Activated T-cell treated with anti-CD3 and anti-CD28 coated beads, Interleukin-2, amount 50 U/mL, for 4 hours (primary cell): ENCODE measurements at regions not wholly inside any gene's neighbourhood (a gene's known extent, or its start where the extent isn't known, plus 50 kb on each side); places are given as distances from the start of the nearest gene placed in this dataset.

Experiments used
- ATAC-seq, 2 donors: fragments of 200-7000 bp; cut with Tn5 transposase; one replicate each; pipeline ENCODE4 v1.10.0; 2021
- DNase-seq: peaks from one replicate; pipeline ENCODE4 v3.0.0-alpha.2; 2020
- H3K27me3 Mint-ChIP-seq: one replicate; pipeline ENCODE4 v1.8.0; 2021; ENCODE audit warnings: low read depth, mixed read lengths
- H3K36me3 Mint-ChIP-seq: one replicate; pipeline ENCODE4 v1.8.0; 2022; ENCODE audit warnings: mixed read lengths; ENCODE audit not compliant: insufficient read depth
- H3K4me1 Mint-ChIP-seq: one replicate; pipeline ENCODE4 v1.8.0; 2021; ENCODE audit warnings: low read depth, mixed read lengths
- H3K4me3 Mint-ChIP-seq: one replicate; pipeline ENCODE4 v1.8.0; 2021; ENCODE audit warnings: mild to moderate bottlenecking, moderate library complexity, mixed read lengths
- H3K9me3 Mint-ChIP-seq: one replicate; pipeline ENCODE4 v1.8.0; 2021; ENCODE audit warnings: mixed read lengths

DNA sequence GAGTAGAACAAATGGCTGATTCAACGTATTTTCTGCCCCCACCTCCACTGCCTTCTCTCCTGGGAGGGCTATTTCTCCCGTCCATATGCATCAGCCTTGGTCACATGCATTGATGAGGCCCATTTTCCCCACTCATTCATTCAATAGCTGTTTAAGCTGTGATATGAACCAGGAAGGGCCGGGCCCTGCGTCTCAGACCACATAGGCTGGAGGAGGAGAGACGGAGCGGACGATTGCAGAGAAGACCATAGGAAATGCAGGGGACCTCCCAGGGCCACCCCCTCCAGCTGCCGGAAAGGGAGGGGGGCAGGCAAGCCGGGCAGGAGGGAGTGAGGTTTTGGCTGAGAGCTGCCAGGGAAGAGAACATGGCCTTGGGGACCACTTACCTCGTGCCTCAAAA is 104.4 kb upstream of the TMEM132D start:
- DNase-seq (no peak), ATAC-seq (no peak)
- no peaks in the 10 kb centered on the region for H3K27me3 Mint-ChIP-seq
- no peaks in the 10 kb centered on the region for H3K36me3 Mint-ChIP-seq
- H3K9me3 Mint-ChIP-seq = no peaks in the 10 kb centered on the region
- no peaks in the 10 kb centered on the region for H3K4me1 Mint-ChIP-seq
- no peak overlapping the region for H3K4me3 Mint-ChIP-seq

DNA sequence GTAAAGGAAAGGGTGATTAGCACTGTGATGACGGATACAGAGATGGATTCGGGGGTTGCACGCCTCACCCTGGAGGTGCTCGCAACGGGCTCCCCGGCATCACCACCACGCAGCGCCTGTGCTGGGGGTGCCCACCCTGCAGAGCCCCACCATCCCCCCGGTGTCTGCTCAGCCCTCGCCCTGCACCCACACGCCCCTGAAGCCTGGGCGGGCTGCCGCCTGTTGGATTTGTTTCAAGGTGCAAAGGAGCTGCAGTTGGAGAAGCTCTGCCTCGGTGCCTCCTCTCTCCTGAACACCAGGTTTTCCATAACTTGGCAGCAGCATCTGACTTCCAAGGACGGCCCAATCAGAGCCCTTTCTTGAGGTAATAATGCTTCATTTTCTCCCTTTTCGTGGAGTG is 106.1 kb upstream of the TMEM132D start:
- DNase-seq (no peak), ATAC-seq (no peak)
- Mint-ChIP-seq H3K27me3 (no peaks in the 10 kb centered on the region), H3K4me3 (no peak overlapping the region), H3K9me3 (no peaks in the 10 kb centered on the region), H3K4me1 (no peaks in the 10 kb centered on the region), H3K36me3 (no peaks in the 10 kb centered on the region)

DNA sequence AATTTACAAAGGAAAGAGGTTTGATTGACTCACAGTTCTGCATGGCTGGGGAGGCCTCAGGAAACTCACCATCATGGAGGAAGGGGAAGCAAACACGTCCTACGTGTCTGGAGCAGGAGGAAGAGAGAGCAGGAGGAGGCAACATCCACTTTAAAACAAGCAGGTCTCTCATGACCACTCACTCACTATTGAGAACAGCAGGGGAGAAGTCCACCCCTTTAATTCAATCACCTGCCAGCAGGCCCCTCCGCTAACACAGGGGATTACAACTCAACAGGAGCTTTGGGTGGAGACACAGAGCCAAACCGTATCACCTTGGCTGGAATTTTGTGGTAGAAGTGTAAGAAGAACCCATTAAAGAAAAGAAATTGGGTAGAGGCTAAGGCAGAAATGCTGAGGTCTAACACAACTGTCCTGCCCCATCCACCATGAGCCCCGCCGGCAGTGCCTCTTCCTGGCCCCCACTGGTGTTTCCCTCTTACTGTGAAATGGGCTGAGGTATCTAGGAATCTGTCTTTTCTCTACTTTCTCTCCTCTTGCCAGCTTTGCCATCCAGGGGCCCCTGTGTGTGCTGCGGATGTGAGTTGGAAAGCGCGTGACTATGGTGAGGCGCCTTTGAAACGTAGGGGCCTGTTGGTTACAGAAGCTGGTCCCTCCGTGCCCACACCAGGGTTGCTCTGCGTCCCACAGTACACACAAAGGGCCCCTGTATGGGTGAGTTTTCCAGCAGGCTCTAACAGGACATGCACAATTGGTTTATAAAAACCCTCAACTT is 108.0 kb upstream of the TMEM132D start:
- H3K4me1 Mint-ChIP-seq = no peaks in the 10 kb centered on the region
- ATAC-seq = no peak
- no peak overlapping the region for H3K4me3 Mint-ChIP-seq
- no peaks in the 10 kb centered on the region for H3K9me3 Mint-ChIP-seq
- H3K27me3 Mint-ChIP-seq = peaks cover 9% of the 10 kb centered on the region
- no peak for DNase-seq
- no peaks in the 10 kb centered on the region for H3K36me3 Mint-ChIP-seq

DNA sequence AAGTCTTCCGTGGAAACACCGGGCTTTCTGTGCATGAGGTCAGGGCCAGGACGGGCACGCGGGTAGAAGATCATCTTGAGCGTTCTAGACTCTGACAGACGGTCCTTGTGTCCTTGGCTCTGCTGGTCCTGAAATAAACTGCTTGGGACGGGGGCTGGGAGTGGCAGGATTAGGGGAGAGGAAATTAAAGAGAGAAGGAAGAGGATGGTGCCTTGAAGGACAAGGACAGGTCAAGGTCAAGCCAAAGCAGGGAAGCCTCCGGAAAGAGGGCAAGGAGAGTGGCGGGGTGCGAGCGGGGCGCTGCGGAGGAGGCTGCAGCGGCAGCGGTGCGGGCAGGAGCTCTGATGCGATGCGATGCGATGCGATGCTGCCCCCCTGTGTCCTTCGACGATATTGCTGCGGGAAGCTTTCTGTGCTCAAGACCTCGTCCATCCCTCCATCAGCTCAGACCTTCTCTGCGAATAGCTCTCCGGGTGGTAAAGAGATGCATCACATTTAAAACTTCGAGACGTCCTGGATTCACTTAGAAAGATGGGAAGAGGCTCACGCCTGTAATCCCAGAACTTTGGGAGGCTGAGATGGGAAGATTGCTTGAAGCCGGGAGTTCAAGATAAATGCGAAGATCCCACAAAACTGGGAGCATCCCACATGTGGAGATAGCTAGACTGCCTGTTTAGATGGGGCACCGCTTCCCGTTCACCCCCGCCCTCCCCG is 110.1 kb upstream of the TMEM132D start:
- ATAC-seq = peak; percentile 61 to 69
- no peak for DNase-seq
- no peaks in the 10 kb centered on the region for H3K36me3 Mint-ChIP-seq
- H3K4me1 Mint-ChIP-seq = no peaks in the 10 kb centered on the region
- no peaks in the 10 kb centered on the region for H3K9me3 Mint-ChIP-seq
- no peak overlapping the region for H3K4me3 Mint-ChIP-seq
- peaks cover 10% of the 10 kb centered on the region for H3K27me3 Mint-ChIP-seq

DNA sequence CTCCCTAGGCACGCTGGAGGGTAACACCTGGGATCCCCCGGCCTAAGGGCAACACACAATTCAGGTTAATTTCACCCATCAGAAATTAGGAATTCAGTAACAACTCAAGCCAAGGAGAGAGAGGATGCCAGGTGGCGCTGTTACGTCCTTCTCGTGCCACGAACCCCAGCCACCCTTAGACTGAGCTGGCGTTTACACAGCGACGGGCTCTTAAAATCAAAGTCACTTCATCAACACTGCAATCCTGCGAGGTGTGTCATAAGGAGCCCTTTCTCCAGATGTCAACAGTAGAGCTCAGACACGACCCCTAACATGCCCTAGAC is 110.6 kb upstream of the TMEM132D start:
- no peaks in the 10 kb centered on the region for H3K9me3 Mint-ChIP-seq
- DNase-seq (no peak), ATAC-seq (no peak)
- peaks cover 10% of the 10 kb centered on the region for H3K27me3 Mint-ChIP-seq
- no peaks in the 10 kb centered on the region for H3K4me1 Mint-ChIP-seq
- H3K4me3 Mint-ChIP-seq = no peak overlapping the region
- no peaks in the 10 kb centered on the region for H3K36me3 Mint-ChIP-seq

DNA sequence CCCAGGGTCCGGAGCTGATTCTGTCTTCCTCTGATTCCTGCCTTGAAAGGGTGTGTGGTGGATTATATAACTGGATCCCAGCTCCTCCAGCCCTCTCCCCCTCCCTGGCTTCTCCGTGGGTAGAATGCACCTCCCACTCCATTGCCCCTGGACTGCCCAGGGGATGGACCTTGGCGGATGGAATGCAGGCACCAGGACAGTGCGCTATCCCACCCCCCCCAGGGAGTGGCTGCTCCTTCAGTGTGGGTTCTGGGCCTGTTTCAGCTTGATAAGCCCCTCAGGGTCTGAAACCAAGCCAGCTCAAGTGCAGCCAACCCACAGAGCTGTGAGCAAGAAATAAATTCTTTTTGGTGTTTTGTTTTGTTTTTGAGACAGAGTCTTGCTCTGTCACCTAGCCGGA is 112.4 kb upstream of the TMEM132D start:
- peaks cover 10% of the 10 kb centered on the region for H3K27me3 Mint-ChIP-seq
- H3K4me3 Mint-ChIP-seq = no peak overlapping the region
- no peaks in the 10 kb centered on the region for H3K36me3 Mint-ChIP-seq
- DNase-seq (no peak), ATAC-seq (no peak)
- H3K9me3 Mint-ChIP-seq = no peaks in the 10 kb centered on the region
- no peaks in the 10 kb centered on the region for H3K4me1 Mint-ChIP-seq

DNA sequence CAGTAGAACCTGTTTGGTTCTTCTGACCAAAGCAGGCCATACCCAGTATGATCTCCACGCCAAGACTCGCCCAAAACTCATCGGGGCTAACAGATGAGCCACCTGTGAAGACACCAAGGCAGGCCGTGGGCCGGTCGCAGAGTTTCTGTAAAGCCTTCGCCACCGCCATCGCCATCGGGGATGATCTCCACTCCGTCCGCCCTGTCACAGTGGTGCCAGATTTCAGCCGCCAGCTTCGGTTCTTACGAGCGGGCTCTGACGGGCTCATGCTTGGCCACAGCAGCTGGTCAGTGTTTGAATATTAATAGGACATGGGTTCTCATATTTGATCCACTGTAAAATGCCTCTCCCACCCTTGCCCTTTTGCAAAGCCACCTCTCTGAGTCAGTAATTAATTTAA is 113.2 kb upstream of the TMEM132D start:
- Mint-ChIP-seq H3K4me1 (no peaks in the 10 kb centered on the region), H3K9me3 (no peaks in the 10 kb centered on the region), H3K4me3 (no peak overlapping the region), H3K27me3 (peaks cover 10% of the 10 kb centered on the region), H3K36me3 (no peaks in the 10 kb centered on the region)
- DNase-seq = no peak
- no peak for ATAC-seq

DNA sequence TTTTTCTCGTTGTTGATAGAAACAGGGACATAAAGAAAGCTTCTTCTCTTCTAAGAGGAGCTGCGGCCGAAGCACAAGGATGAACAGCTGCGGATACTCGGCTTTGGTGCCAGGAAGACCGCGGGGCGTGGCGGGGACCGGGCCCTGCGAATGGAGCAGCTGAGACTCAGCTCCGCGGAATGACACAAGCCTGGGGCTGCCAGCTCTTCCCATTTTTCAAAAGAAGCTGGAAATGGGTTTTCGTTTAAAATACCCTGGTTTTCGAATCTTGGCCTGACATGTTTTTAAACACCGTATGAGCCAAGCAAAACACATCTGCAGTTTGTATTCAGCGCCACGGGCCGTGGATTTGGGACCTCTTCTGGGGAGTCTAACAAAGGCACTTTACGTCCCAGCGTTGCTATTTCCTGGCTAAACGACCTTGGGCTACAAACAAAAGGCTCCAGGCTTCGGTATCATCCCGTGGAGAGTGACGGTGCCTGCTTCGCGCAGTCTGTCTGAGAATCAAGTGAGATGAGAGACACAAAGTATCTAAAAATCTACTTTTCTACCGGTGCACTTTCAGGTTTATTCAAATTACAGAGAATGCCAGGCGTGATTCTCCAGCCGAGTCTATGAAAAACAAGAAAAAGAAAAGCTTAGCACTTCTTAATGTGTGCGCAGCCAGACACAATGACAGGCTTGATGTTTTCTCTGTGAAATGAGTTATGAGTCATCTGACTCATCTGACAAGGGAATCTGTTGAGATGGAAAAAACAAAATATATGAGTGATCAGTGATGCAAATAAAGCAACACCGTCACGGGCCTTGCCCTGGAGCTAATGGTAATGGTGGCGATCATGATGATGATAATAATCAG is 114.0 kb upstream of the TMEM132D start:
- Mint-ChIP-seq H3K27me3 (peaks cover 10% of the 10 kb centered on the region), H3K9me3 (no peaks in the 10 kb centered on the region), H3K4me3 (no peak overlapping the region), H3K4me1 (no peaks in the 10 kb centered on the region), H3K36me3 (no peaks in the 10 kb centered on the region)
- ATAC-seq = no peak
- DNase-seq = no peak

DNA sequence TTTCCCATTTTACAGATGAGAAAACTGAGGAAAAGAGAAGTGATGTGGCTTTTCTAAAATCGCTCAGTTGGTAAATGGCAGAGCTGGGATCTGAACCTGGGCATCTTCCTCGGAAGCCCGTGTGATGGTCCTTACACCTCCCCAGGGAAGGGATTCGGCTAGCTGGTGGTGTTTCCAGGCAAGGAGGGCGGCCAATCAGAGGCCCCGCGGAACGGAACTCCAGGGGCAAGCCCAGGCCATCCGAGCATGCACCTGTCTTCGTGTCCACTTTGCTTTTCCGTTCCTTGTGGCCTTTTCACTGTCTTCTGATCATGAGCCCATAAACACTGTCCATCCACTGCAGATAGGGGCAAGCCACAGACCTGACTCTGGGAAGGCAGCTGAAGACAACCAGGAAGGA is 114.8 kb upstream of the TMEM132D start:
- Mint-ChIP-seq H3K27me3 (peaks cover 13% of the 10 kb centered on the region), H3K4me1 (no peaks in the 10 kb centered on the region), H3K9me3 (no peaks in the 10 kb centered on the region), H3K4me3 (no peak overlapping the region), H3K36me3 (no peaks in the 10 kb centered on the region)
- no peak for DNase-seq
- ATAC-seq = no peak

DNA sequence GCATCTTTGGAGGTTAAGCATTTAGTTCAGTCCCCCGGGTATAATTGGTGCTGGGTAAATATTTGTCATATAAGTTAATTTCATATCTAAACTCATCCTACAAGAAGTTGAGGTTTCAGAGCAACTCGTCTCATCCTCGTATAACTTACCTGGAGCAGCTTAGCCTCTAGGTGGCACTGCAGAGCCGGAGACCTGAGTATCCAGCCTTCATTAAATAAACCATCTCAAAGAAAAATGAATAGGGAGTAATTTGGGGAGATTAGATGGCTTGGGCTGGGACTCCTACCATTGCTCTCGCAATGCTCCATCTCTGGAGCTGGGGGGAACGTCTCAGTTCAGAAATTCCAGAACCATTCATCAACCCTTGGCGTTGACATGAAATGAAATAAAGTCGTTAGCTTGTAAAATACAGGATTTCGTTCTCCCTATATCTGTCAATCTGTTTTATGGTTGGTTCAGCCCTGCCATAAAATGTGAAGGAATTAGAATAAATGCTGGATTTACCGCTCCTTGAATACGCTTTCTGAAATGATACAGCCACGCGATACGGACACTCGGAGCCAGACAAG is 122.9 kb upstream of the TMEM132D start:
- DNase-seq (no peak), ATAC-seq (no peak)
- Mint-ChIP-seq H3K4me1 (no peaks in the 10 kb centered on the region), H3K4me3 (no peak overlapping the region), H3K9me3 (no peaks in the 10 kb centered on the region), H3K27me3 (peaks cover 14% of the 10 kb centered on the region), H3K36me3 (no peaks in the 10 kb centered on the region)

DNA sequence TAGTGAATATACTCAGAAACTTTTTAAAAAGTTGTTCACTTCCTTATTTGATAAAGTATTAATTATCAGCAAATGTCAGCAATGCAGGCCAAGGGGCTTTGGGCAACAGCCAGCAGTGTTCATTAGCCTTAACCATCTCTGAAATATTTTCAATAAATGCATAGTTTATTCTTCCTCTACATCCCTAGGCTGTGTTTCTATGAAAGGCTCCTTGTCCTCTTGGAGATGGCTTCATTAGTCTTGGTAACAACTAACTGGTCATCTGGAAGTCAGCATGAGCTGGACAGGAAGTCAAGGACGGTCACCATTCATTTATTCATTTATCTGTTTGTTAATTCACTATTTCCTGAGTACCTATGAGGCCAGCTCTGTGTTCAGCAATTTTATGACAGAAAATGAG is 124.0 kb upstream of the TMEM132D start:
- Mint-ChIP-seq H3K4me1 (no peaks in the 10 kb centered on the region), H3K36me3 (no peaks in the 10 kb centered on the region), H3K27me3 (peaks cover 18% of the 10 kb centered on the region), H3K9me3 (no peaks in the 10 kb centered on the region), H3K4me3 (no peak overlapping the region)
- DNase-seq = no peak
- ATAC-seq = no peak

DNA sequence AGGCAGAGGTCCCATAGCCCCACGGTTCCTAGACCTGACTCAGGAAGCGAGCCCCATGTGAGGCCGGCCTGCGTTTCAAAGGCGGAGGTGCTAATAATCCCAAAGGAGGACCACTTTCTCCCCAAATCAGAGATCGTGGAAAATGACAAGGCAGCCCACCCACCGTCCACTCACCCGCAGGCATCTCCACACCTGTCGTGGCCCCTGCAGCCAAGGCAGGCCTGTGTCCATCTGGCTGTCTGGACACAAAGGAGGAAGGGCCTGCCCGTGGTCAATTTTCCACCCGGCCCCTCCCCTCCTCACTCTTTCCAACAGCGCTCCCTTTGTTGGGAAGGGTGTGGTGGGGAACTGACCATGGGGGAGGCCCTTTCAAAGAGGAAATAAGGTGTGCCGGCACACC is 125.3 kb upstream of the TMEM132D start:
- H3K4me3 Mint-ChIP-seq = no peak overlapping the region
- H3K27me3 Mint-ChIP-seq = peaks cover 20% of the 10 kb centered on the region
- no peaks in the 10 kb centered on the region for H3K36me3 Mint-ChIP-seq
- no peak for ATAC-seq
- no peaks in the 10 kb centered on the region for H3K4me1 Mint-ChIP-seq
- DNase-seq = no peak
- no peaks in the 10 kb centered on the region for H3K9me3 Mint-ChIP-seq

DNA sequence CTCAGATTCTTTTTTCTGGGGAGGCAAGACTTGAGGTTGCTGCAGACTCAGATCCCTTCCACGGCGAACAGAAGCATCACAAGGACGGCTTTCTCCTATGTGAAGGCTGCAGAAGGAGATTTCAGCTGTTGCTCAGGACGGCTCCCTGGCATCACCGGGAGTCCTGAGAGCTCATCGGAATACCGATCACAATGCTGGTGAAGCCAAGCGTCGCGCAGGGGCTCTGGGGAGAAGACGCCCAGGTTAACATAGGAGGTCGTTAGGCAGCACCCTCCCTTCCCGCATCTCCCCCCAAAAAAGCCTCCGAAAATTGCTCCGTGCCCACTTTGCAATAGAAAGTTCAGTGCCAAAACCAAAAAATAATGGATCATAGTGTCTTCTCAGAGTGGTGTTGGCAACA is 127.2 kb upstream of the TMEM132D start:
- peaks cover 30% of the 10 kb centered on the region for H3K27me3 Mint-ChIP-seq
- H3K36me3 Mint-ChIP-seq = no peaks in the 10 kb centered on the region
- H3K4me1 Mint-ChIP-seq = no peaks in the 10 kb centered on the region
- no peak overlapping the region for H3K4me3 Mint-ChIP-seq
- no peaks in the 10 kb centered on the region for H3K9me3 Mint-ChIP-seq
- no peak for ATAC-seq
- no peak for DNase-seq

DNA sequence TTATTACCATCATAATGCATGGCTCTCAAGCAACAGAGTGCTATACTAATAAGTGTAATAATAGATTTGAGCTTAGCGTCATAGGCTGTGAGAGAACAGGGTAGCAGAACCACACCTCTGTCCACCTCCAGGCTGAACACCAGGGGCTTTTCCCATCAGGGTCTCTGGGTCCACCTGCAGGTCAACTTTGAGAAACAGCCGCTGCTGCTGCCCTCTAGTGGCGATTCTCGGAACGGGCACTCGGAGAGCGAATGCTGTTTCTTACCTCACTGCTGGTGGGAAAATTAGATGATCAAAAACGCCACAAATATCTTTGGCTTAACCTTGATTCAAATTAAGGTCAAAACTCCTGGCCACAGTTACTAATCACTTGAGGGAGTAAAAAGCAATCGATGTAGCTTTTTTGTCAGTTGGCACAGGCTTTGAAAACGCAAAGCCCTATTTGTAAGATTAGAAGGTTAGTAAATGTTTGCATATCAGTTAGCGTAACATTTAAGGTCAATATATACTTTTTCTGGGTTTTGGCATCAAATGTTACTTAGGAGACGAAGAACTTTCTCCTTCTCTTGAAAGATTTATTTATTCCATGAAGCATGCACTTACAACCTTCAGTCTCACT is 127.9 kb upstream of the TMEM132D start:
- ATAC-seq (peak in 1 of 2 donors; percentile 63), DNase-seq (peak; percentile 54)
- Mint-ChIP-seq H3K4me3 (no peak overlapping the region), H3K4me1 (no peaks in the 10 kb centered on the region), H3K27me3 (peaks cover 30% of the 10 kb centered on the region), H3K9me3 (no peaks in the 10 kb centered on the region), H3K36me3 (no peaks in the 10 kb centered on the region)
